Smooth muscle cell (in vitro differentiated cells): ENCODE measurements at regions not wholly inside any gene's neighbourhood (a gene's known extent, or its start where the extent isn't known, plus 50 kb on each side); places are given as distances from the start of the nearest gene placed in this dataset.

Experiments
- DNase-seq: peaks from one replicate; lab custom pipeline; 2025; ENCODE audit not compliant: unreplicated experiment; lab: John Stamatoyannopoulos, UW
- H2AFZ ChIP-seq: fragments of 200-600 bp; sonication (generic); 2 replicates; pipeline ENCODE4 v1.6.0; 2016; ENCODE audit warnings: antibody characterized with exemption, low read depth, mild to moderate bottlenecking
- H3F3A ChIP-seq: fragments of 200-600 bp; sonication (generic); 2 replicates; pipeline ENCODE4 v1.6.0; 2017; ENCODE audit warnings: antibody characterized with exemption, low read depth
- H3K27ac ChIP-seq: fragments of 200-600 bp; sonication (generic); 2 replicates; pipeline ENCODE4 v1.5.1; 2016; ENCODE audit warnings: low read depth, mild to moderate bottlenecking
- H3K27me3 ChIP-seq: fragments of 200-600 bp; sonication (generic); 2 replicates; pipeline ENCODE4 v1.6.1; 2016; ENCODE audit warnings: low read depth, mild to moderate bottlenecking
- H3K36me3 ChIP-seq: fragments of 200-600 bp; sonication (generic); 2 replicates; pipeline ENCODE4 v1.5.1; 2016; ENCODE audit warnings: low read depth
- H3K4me1 ChIP-seq: fragments of 200-600 bp; sonication (generic); 2 replicates; pipeline ENCODE4 v1.5.1; 2016; ENCODE audit warnings: low read depth
- H3K4me2 ChIP-seq: fragments of 200-600 bp; sonication (generic); 2 replicates; pipeline ENCODE4 v1.6.0; 2016; ENCODE audit warnings: mild to moderate bottlenecking
- H3K4me3 ChIP-seq: fragments of 200-600 bp; sonication (generic); 2 replicates; pipeline ENCODE4 v1.5.1; 2016; ENCODE audit warnings: mild to moderate bottlenecking
- H3K79me2 ChIP-seq: fragments of 200-600 bp; sonication (generic); 2 replicates; pipeline ENCODE4 v1.6.0; 2016; ENCODE audit warnings: low read depth, mild to moderate bottlenecking
- H3K9ac ChIP-seq: fragments of 200-600 bp; sonication (generic); 2 replicates; pipeline ENCODE4 v1.6.0; 2016; ENCODE audit warnings: low read depth
- H3K9me3 ChIP-seq: fragments of 200-600 bp; sonication (generic); replicated peaks from 2 replicates; pipeline ENCODE4 v1.5.1; 2016; ENCODE audit warnings: low read depth
- H4K20me1 ChIP-seq: fragments of 200-600 bp; sonication (generic); 2 replicates; pipeline ENCODE4 v1.6.0; 2016; ENCODE audit warnings: low read depth
- WGBS: methylation state at CpG from one replicate; pipeline ENCODE4 v1.1.7; 2016; ENCODE audit warnings: low lambda C conversion rate; 5-methylcytosine and 5-hydroxymethylcytosine counted together
- TF ChIP-seq, protein P1 (sequence below): fragments of 200-600 bp; sonication (generic); IDR thresholded peaks from 2 replicates; pipeline ENCODE4 v1.5.1; 2017; ENCODE audit warnings: borderline replicate concordance, mild to moderate bottlenecking, antibody characterized with exemption; ENCODE audit not compliant: insufficient read depth, poor library complexity, severe bottlenecking

DNA sequence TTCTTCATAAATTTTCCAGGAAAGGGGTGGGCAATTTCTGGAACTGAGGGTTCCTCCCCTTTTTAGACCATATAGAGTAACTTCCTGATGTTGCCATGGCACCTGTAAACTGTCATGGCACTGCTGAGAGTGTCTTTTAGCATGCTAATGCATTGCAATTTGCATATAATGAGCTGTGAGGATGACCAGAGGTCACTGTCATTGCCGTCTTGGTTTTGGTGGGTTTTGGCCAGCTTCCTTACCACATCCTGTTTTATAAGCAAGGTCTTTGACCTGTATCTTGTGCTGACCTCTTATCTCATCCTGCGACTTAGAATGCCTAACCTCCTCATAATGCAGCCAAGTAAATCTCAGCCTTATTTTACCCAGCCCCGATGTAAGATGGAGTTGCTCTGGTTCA is 577.8 kb downstream of the NLGN4X start:
- no peak overlapping the region for H3K9ac ChIP-seq
- no peaks in the 10 kb centered on the region for H3K4me1 ChIP-seq
- no peaks in the 10 kb centered on the region for H4K20me1 ChIP-seq
- no peak overlapping the region for H3K4me2 ChIP-seq
- no peak overlapping the region for H3K27ac ChIP-seq
- DNase-seq, result no peak
- TF ChIP-seq, protein P1, sequence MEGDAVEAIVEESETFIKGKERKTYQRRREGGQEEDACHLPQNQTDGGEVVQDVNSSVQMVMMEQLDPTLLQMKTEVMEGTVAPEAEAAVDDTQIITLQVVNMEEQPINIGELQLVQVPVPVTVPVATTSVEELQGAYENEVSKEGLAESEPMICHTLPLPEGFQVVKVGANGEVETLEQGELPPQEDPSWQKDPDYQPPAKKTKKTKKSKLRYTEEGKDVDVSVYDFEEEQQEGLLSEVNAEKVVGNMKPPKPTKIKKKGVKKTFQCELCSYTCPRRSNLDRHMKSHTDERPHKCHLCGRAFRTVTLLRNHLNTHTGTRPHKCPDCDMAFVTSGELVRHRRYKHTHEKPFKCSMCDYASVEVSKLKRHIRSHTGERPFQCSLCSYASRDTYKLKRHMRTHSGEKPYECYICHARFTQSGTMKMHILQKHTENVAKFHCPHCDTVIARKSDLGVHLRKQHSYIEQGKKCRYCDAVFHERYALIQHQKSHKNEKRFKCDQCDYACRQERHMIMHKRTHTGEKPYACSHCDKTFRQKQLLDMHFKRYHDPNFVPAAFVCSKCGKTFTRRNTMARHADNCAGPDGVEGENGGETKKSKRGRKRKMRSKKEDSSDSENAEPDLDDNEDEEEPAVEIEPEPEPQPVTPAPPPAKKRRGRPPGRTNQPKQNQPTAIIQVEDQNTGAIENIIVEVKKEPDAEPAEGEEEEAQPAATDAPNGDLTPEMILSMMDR, result no peak
- no peaks in the 10 kb centered on the region for H3K9me3 ChIP-seq
- H3K27me3 ChIP-seq, result no peaks in the 10 kb centered on the region
- H3K79me2 ChIP-seq, result no peaks in the 10 kb centered on the region
- H3K4me3 ChIP-seq, result no peak overlapping the region
- no peaks in the 10 kb centered on the region for H3F3A ChIP-seq
- no peak overlapping the region for H2AFZ ChIP-seq
- 75% methylated on average over 3 of the region's 3 CpGs for WGBS
- H3K36me3 ChIP-seq, result no peaks in the 10 kb centered on the region

DNA sequence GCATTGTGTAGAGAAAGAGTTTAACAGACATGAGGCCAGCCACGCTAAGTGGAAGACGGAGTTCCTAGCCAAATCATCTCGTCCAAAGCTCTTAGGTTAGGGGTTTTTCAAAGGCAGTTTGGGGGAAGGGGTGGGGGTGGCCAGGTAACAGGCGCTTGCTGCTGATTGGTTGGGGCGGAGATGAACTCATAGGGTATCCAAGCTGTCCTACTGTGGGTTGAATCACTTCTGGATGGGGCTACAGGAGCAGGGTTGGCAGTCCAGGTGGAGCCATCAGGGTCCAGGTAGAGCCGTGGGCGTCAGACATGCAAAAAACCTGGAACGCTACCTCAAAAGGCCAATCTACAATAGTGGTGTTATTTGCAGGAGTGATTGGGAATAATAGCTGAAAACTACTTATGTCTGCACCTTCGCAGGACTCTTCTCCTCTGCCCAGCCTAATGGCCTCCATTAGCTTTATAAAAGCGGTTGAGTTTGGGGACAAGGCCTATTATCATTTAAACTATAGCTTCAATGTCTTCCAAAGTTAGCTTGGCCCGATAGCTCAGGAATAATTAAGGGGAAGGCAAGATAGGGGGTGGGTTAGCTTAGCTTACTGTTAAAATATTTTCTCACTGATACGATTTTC is 579.6 kb downstream of the NLGN4X start:
- Histone ChIP-seq H3K27ac (no peak overlapping the region), H3K36me3 (no peaks in the 10 kb centered on the region), H3K79me2 (no peaks in the 10 kb centered on the region), H4K20me1 (no peaks in the 10 kb centered on the region), H3K27me3 (no peaks in the 10 kb centered on the region), H3F3A (no peaks in the 10 kb centered on the region), H3K4me3 (no peak overlapping the region), H3K9ac (no peak overlapping the region), H3K4me1 (no peaks in the 10 kb centered on the region), H2AFZ (no peak overlapping the region), H3K4me2 (no peak overlapping the region), H3K9me3 (no peaks in the 10 kb centered on the region)
- WGBS, result 53% methylated on average over 12 of the region's 12 CpGs
- TF ChIP-seq, protein P1, result no peak
- DNase-seq, result no peak

DNA sequence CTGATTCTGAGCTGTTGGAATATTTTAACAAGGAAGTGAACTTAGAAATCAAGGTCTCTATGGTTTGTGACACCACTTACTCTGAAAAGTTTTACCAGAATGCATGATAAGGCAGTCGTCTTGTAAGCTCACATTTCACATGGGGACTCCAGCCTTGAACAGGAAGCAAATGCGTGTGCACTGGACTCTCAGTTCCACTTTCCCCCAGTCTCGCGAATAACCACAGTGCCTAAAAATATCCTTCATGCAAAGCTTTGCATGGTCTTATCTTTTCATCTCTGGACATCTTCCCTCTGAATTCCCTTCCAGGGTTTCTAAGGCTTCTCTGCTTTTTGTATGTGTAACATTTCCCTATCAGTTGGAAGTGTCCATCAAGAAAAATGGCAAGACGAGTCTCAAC is 581.8 kb downstream of the NLGN4X start:
- TF ChIP-seq, protein P1, result no peak
- Histone ChIP-seq H3K79me2 (no peaks in the 10 kb centered on the region), H3K4me1 (no peaks in the 10 kb centered on the region)

DNA sequence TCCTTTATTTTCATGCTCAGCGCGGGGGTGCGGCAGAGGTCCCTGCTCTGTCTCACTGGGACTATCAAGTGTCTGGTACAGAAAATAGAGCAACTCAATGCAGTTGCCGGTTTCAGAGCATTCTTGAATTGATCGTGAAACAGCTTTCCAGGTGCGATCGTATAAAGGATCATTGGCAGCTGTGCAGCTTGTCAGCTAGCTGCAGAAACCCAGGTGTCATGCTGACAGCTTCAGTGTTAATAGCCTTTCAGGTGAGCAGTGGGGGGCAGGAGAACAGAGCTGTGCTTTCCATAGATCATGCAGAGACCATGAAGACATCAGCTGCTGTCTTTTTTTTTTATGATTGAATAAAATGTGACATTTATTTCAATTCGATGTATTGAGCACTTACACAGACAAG is 583.9 kb downstream of the NLGN4X start:
- H3F3A ChIP-seq, result no peaks in the 10 kb centered on the region
- 60% methylated on average over 8 of the region's 8 CpGs for WGBS
- no peak overlapping the region for H3K9ac ChIP-seq

More for the DNA sequence above, 581.8 kb downstream of the NLGN4X start:
- no peaks in the 10 kb centered on the region for H3K9me3 ChIP-seq
- no peak overlapping the region for H3K9ac ChIP-seq
- DNase-seq, result no peak
- no peak overlapping the region for H3K4me2 ChIP-seq
- H3K4me3 ChIP-seq, result no peak overlapping the region
- no peaks in the 10 kb centered on the region for H4K20me1 ChIP-seq
- no peak overlapping the region for H2AFZ ChIP-seq
- no peak overlapping the region for H3K27ac ChIP-seq
- H3K27me3 ChIP-seq, result no peaks in the 10 kb centered on the region
- no peaks in the 10 kb centered on the region for H3K36me3 ChIP-seq
- WGBS, result 74% methylated on average over 5 of the region's 5 CpGs
- no peaks in the 10 kb centered on the region for H3F3A ChIP-seq

More for the DNA sequence above, 583.9 kb downstream of the NLGN4X start:
- H3K79me2 ChIP-seq, result no peaks in the 10 kb centered on the region
- no peaks in the 10 kb centered on the region for H3K36me3 ChIP-seq
- no peaks in the 10 kb centered on the region for H3K9me3 ChIP-seq
- H3K27me3 ChIP-seq, result no peaks in the 10 kb centered on the region
- no peak overlapping the region for H3K4me2 ChIP-seq
- H4K20me1 ChIP-seq, result no peaks in the 10 kb centered on the region
- H2AFZ ChIP-seq, result no peak overlapping the region
- no peaks in the 10 kb centered on the region for H3K4me1 ChIP-seq
- H3K27ac ChIP-seq, result no peak overlapping the region
- H3K4me3 ChIP-seq, result no peak overlapping the region
- DNase-seq, result no peak
- TF ChIP-seq, protein P1, result no peak
